Germinal center (tissue), 1 donor: ENCODE measurements at regions not wholly inside any gene's neighbourhood (a gene's known extent, or its start where the extent isn't known, plus 50 kb on each side); places are given as distances from the start of the nearest gene placed in this dataset.

Experiments used
- DNase-seq: peaks from one replicate; pipeline ENCODE4 v3.0.0; 2012; ENCODE audit warnings: mixed read lengths, low spot score

DNA sequence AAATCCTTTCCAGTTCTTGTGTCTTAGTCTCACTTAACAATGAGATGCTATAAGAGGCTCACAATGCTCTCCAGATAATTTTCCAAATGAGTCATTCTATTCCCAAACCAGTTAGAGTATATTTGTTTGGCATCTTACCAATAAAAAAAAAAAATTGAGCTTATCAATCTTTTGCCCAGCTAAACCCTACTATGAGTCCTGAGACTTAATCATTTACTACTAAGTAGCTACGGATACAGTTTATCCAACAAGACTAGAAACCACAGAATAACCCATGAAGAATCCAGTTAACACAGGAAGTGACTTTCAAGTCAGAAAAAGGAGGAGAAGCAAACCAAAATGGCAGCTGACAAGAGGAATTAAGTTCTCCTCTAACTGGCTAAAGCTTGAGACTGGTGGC, 330.3 kb upstream of the XYLT1 start:
- DNase-seq, result no peak

DNA sequence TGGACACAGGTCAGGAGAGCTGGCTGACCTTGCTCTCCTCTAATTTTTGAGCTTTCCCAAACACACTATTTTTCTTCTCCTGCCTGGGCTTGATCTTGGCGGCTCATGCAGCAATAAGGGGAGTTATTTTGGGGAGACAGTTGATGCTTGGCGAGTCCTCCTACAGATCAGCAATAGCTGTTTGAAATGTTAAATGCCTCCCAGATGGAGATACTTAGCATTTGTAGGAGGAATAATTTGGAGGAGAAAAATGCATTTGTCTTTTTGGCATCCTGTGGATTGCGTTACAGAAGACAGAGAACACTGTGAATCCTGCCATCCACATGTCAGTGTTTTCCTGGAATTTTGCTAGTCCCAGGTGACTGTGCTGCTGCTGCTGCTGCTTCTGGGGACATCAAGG, 328.0 kb upstream of the XYLT1 start:
- DNase-seq, result no peak

DNA sequence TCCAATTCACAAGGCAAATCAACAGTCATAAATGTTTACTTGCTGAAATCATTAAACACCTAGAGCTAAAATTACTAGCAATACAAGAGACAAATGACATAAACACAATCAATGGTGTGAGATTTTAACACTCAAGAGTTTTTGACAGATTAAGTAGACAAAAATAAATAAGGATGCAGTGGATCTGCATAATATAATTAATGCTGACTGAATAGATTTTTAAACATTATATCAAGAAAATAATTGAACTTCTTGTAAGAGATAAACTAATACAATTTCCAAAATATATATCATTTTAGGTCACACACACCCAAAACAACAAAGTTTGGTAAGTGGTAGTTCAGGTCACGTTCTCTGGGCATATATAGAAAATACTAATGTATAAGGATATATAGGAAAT, 322.6 kb upstream of the XYLT1 start:
- DNase-seq, result no peak

DNA sequence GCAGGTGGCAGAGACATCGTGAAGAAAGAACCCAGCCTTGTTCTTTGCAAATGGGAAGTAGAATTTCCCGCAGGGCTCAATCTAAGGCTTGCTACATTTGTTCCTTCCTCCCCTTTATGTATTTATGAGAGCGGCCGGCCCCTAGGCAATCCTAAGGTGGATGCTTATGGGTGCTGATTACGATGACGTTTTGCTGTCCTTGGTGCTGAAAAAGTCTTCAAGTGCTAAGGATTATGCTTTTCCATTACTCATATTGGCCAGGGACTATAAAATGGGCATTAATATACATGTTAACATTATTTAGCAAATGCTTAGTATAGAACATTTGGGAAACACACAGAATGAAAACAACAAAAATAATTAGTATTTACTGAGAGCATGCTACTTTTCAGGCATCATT, 313.3 kb upstream of the XYLT1 start:
- no peak for DNase-seq

DNA sequence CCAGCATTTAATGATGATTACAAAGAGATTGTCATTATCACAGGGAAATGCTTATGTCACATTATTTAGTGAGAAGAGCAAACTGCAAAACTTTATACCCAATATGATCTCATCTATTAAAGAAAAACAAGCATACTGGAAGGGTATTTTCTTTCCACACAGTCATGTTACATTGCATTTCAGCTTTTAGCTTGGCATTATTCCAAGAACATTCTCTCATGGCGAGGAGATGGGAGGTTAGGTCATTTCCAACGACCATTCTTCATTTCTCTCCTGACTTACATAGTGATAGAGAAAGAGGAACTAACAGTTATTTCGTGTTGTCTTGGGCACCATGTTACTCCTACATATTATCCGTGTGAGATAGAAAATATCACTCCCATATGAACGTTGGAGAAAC, 309.4 kb upstream of the XYLT1 start:
- DNase-seq, result no peak

DNA sequence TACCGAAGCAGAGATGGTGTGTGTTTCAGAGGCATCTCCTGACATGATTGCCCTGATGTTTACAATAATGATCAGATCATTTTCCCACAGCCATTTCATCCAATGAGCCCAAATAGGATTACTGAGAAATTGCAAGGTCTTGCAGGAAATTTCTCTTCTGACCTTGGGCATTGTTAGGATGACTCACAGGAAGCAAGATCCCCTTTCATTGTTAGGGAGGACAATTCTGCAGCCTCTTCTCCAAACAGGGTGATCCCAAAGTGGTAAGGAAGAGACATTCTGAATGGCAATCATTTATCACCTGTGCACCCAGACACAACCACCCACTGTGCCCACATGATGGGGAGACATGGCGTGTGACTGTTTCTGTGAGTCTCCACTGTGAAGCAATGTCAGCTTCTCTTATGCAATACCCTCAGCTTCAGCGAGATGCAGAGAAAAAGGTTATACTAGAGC, 306.7 kb upstream of the XYLT1 start:
- no peak for DNase-seq

DNA sequence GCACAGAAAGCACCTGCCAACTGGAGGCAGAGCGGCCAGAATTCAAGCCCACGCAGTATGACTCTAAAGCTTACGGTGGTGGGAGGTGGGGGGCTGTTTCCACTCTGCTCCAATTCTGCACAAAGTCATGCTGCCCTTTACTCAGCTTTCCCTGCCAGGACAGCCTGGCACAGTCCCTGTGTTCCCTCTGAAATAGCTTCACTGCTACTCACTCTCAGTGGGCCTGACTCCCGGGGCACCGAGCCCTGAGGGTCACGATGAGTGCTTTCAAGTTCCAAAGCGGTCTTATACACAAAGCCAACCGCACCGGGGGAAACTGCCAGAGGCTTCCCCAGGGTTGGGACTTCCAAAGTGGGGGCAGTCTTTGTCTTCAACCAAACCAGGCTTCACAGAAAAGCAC, 306.1 kb upstream of the XYLT1 start:
- no peak for DNase-seq

DNA sequence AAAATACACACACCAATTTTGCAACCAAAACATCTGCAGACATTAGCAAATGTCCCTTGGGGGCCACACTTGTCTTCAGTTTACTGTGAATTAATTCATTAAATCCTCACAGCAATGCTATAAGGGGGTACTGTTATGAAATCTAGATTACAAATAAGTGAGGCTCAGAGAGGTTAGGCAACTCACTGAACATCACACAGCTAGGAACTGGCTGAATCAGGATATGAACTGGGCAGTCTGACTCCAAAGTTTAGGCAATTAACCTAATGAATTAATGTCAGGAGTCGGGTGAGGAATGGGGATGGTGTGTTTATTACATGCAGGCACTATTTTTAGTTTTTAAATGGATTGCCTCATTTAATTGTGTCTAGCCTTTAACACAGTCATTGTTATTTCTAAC, 305.7 kb upstream of the XYLT1 start:
- no peak for DNase-seq

DNA sequence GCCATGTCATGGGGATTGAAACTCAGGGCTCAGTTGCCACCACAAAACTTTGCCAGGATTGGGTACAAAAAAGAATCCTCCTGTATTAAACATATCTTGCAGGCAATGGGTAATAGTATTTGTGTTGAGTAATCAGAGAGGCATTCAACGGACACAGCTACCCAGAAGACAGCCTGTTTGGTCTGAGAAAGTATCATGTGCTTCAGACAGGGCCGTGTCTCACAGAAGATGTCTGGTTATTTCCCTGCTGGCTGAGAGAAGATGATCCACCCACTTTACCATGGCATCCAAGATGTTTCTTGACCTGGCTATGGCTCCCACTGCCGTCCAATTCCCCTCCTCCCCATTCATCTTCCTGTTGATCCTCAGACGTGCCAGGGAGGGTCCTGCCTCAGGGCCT, 304.3 kb upstream of the XYLT1 start:
- DNase-seq, result no peak

DNA sequence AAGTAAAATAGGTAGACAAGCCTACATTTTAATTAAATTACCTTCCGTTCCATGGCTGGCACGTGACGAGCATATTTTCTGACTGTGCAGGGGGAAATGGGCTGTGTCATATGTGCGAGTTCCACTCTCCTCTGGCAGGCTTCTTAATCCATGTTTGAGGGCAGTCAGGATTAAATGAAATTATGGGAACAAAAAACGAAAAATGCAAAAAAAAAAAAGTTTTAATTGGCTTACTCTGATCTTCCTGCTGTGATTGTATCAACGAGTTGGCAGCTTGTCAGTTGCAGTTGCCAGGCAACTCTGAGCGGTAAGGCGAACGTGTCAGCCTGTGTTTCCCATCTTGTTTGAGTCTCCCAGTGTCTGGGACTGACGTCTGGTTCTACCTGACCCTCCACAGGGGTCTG, 302.9 kb upstream of the XYLT1 start:
- DNase-seq, result no peak

DNA sequence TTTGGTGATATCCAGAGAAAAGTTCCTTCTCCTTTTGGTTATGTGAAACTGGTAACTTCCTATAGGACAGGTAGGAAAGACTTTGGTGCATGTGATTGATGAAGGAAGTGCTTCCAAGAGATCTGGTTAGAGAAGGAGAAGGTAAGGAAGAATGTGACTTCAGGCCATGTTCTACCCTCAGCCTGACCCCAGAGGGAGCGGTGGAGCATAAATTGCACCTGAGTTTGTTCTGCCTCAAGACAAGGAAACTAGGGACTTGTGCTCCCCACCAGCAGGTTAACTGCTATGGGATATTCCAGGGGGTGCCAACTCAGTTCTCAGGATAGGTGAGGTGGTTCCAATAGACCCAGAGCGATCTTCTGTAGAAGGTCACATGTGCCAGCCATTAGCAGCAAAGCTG, 299.3 kb upstream of the XYLT1 start:
- DNase-seq, result no peak

DNA sequence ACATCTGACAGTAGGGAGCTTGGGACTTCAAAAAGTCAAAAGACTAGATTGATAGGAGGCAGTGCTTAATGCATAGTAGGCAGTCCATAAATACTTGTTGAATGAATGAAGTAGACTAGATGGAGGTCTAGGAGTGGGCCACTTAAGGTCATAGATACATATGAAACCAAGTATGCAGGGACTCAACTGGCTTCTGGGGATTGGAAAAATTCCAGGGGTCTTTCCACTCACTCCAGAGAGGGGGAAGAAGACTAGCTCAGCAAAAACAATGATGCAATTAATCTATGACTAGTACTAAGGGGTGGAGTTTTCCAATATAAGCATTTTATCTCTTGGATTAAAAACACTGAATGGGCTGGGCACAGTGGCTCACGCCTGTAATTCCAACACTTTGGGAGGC, 298.3 kb upstream of the XYLT1 start:
- no peak for DNase-seq

DNA sequence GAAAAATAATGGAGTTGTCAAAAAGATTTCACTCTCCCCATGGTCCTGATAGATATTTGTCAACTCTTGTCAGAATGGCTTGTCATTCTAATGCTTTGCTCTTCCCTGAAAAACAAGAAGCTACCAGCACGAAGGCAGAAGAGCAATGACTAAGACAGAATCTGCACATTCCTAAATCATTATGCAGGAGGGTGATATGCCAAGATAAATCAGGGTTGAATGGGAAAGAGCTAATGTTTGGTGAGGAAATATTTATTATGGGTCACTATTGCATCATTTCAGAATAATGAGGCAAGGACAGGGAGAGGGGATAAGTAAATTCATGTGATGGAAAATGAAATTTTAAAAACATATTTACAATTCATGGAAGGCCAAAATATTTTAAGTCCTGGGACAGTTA, 297.5 kb upstream of the XYLT1 start:
- DNase-seq, result no peak

DNA sequence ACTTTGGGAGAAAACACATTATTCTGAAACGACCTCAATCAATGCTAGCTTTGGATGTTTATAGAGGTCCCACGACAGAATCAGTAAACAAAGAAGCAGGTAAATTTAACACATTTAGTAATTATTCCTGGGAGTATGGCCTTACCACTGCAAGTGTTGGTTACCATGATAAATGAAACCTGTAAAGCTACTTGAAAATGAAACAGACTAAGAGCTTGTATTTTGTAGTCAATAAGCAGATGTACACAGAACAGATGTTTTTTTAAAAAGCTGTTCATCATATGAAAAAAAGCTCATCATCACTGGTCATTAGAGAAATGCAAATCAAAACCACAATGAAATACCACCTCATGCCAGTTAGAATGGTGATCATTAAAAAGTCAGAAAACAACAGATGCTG, 295.3 kb upstream of the XYLT1 start:
- DNase-seq, result no peak

DNA sequence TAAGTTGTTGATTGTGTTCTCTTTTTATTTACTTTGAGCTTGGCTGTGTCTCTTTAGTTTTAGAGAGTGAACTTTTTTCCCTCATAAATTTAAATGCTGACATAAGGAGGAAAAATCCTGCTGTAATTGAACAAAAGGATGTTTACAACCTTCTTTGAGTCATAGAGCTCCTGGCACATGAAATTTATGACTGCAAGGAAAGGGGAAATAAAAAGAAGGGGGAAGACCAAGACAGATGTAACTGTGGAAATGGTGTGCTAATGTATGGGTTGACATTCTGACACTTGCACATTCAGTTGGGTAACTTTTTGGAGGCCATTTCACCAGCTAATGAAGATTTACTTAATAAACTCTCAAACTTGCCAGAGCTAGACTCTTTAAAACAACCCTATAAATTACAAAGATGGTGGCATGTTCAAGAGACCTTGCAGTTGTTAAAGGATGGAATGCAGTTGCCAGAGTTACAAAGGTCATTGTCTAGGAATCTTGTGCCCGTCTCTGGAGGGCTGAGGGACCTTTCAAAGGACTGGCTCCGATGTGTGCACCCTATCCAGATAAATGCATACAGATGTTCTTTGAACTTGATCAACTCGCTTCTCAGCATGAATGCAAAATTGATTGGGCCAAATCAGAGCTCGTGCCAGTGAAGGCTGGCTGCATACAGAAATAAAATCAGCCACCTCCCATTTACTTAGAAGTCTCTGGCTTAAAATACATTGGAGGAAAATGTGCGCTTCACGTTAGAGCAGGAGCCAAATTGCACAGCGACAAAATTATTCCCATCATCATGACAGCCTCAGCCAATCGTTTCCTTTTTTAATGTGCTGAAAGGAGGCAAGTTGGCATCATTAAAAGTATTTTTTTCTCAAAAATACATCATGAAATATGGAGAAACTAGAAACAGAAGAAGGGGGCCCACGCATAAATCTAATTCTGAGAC, 289.0 kb upstream of the XYLT1 start:
- no peak for DNase-seq

DNA sequence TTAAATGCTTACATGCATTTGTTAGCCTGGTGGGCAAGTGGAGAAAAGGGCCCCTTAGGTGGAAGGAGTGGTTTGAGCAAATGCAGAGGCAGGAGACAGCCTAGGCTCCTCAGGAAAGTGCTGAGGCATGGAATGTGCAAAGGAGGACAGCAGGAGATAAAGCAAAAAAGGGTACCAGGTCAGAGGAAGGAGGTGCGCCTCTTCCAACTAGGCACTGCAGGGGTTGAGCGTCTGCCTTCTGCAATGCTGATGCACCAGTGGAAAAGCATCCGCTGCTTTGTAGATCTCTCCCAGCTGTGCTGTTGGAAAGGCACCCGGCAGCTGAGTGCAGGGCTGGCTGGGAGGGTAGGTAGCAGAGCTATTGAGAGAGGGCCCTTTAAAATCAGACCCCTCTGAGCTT, 287.0 kb upstream of the XYLT1 start:
- no peak for DNase-seq

DNA sequence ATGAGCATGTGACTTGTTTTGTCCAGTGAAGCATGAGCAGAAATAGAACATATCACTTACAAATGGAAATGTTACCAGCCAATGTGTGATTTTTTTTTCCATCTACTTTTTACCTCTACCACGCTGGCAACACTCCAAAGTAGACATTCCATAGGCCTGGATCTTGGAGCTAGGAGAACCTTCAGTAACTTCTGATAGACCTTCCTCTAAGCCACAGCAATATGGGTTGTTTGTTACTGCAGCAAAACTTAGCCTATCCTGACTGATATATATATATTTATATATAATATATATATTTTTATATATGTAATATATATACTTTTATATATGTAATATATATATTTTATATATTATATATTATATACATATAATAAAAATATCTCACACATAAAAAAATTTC, 284.4 kb upstream of the XYLT1 start:
- no peak for DNase-seq

DNA sequence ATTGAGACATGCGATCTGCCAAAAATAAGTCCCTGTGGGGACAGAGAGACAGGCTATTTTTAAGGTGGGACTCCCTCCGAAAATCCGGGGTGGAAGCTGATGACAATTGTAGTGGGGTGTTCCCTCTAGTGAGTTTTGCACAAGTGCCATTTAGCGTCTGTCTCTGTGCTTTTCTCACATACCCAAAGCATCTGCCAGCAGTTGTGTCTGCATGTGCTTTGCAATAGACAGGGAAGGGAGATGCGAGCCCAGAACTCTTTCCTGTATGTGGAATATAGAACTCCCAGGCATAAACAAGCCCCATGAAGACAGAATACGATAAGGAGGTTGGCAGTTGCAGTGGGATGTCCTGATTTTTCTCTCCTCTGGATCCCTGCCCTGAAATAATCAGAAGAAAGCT, 282.7 kb upstream of the XYLT1 start:
- no peak for DNase-seq

DNA sequence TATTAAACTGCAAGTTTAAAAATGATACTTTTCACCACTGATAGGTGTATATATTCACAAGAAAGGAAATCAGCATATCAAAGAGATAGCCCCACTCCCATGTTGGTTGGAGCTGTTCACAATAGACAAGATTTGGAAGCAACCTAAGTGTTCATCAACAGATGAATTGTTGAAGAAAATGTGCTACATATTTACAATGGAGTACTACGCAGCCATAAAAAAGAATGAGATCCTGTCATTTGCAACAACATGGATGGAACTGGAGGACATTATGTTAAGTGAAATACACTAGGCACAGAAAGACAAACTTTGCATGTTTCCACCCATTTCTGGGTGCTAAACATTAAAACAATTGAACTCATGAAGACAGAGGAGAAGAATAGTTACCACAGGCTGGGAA, 278.9 kb upstream of the XYLT1 start:
- no peak for DNase-seq

DNA sequence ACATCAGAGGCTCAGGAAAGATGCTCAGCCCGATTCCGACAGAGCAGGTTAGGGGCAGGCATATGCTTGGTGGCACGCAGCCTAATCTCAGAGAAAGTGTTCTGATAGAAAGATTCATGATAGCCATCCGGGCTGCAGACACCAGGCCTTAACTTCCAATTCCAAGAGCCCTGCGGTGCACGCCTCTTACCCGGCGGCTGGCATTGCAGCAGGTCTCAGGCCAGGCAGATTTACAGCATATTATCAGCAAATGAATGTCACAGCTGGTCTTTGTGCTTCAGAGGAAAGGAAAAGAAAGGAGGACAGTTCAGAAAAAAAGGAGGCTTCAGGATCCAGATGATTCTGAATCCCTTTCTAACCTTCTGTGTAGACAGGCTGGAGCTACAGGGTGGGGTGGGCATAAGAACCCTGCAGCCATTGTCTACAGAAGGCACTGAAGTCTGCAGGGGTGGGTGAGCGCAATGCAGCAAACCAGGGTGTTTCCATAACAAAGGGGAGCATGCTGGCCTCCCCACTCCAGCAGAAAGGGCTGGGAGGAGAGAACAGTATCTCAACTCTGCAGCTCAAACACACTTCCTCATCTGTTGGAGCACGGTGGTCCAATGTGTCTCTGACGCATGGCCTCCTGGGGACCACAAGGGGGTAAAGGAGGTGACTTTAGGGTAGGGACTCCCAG, 277.4 kb upstream of the XYLT1 start:
- no peak for DNase-seq

DNA sequence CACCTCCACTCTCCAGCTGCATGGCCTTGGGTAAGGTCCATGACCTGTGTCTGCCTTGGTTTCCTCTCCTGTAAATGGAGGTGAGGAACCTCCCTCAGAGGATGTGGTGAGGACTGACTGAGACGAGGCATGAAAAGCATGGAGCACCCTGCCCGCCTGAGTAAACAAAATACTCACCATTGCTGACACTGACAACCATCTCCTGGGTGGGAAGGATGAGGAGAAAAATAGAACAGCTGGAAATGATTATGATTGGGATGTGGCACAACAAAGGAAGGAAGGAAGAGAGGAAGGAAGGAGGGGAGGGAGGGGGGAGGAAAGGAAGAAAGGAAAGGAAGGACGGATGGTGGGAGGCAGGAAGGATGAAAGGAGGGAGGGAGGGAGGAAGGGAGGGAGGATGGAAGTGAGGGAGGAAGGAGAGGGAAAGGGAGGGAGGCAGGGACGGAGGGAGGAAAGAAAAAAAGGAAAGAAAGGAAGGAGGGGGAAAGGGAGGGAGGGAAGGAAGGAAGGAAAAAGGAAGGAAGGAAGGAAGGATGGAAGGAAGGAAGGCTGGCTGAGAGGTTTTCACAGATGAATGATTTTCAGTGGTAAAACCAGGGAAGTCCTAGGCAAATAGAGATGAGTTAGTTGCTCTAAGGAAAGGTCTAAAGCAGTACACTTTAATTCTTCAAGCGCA, 276.5 kb upstream of the XYLT1 start:
- no peak for DNase-seq

DNA sequence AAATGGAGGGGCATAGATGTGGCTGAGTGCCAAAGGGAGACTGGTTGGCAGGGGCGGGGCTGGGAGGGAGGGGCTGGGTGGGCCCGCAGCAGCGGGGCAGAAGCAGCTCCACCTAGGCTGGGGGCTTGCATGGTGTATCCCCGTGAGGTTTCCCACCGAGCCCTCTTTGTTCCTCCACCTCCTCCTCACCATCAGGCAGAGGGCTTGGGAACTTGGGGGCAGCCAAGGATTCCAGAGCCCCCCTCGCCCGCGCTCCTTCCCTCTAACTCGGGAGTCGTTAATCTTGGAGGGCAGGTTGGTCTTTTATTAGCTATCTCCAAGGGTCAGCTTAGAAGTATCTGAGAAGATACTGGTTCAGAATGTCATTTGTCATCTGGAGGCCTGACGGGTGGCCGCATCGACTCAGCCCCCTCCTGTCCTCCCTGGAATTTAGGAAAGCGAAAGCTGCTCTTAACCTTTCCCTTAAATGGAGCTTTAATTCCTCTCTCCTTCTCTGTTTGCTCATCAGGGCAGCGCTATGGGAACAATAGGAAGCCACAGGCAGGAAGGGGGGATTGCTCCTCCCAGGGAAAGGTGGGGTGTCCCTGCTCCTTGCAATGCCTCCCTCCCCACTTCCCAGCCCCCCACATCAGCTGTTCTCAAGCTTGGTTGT, 274.3 kb upstream of the XYLT1 start:
- DNase-seq, result no peak

DNA sequence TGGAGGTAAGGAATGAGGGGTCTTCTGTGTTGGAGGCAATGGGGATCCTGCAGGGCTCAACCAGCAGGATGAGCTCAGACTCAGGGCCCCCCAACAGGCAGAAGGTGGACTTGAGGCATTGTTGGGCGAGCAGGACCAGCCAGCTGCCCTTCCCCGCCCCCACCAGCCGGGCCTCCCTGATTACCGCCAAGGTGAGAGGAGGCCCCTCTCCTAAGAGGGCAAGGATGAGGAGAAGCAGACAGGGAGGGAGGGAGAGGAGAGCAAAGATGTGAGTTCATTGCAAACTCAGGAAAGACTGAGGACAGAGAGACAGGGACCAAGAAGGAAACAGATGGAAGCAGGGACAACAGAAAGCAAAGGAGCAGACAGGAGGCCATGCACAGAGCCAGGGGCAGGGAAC, 272.8 kb upstream of the XYLT1 start:
- DNase-seq, result no peak
